Breast epithelium (tissue), 3 donors: ENCODE measurements at regions not wholly inside any gene's neighbourhood (a gene's known extent, or its start where the extent isn't known, plus 50 kb on each side); places are given as distances from the start of the nearest gene placed in this dataset.

ENCODE experiments used
- POLR2A ChIP-seq: fragments of 450-650 bp; IDR thresholded peaks from one replicate; pipeline ENCODE4 v1.6.1; 2016; ENCODE audit warnings: antibody characterized with exemption, mild to moderate bottlenecking, moderate library complexity
- TF ChIP-seq, protein P1 (sequence below), 3 donors: fragments of 450-650 bp; IDR thresholded peaks; one replicate each; pipeline ENCODE4 v1.5.1; 2016 to 2017; ENCODE audit warnings: antibody characterized with exemption in 3 of 3, mild to moderate bottlenecking in 3 of 3, moderate library complexity in 3 of 3

DNA sequence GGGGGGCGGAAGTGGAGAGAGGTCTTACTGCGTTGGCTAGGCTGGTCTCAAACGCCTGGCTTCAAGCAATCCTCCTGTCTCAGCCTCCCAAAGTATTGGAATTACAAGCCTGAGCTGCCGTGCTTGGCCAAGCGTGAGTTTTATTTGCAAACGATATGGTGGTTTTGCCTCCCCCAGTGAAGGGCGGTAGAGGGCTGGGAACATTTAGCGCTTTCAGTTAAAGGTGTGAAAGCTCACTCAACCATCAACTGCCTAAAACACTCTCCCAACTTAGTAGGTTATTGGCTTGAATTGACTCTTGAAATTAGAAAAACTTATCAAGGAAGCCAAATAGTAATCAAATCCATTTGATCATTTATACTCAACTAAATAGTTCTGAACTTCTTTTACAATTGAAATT is 156.3 kb downstream of the ESM1 start:
- TF ChIP-seq, protein P1, sequence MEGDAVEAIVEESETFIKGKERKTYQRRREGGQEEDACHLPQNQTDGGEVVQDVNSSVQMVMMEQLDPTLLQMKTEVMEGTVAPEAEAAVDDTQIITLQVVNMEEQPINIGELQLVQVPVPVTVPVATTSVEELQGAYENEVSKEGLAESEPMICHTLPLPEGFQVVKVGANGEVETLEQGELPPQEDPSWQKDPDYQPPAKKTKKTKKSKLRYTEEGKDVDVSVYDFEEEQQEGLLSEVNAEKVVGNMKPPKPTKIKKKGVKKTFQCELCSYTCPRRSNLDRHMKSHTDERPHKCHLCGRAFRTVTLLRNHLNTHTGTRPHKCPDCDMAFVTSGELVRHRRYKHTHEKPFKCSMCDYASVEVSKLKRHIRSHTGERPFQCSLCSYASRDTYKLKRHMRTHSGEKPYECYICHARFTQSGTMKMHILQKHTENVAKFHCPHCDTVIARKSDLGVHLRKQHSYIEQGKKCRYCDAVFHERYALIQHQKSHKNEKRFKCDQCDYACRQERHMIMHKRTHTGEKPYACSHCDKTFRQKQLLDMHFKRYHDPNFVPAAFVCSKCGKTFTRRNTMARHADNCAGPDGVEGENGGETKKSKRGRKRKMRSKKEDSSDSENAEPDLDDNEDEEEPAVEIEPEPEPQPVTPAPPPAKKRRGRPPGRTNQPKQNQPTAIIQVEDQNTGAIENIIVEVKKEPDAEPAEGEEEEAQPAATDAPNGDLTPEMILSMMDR (IDR thresholded peaks at IDR 0.05): no peak
- TF ChIP-seq POLR2A: no peak
